Right atrium auricular region (tissue), 2 donors: ENCODE measurements at regions not wholly inside any gene's neighbourhood (a gene's known extent, or its start where the extent isn't known, plus 50 kb on each side); places are given as distances from the start of the nearest gene placed in this dataset.

ENCODE experiments used
- DNase-seq: peaks from one replicate; pipeline ENCODE4 v3.0.0-alpha.2; 2019; ENCODE audit warnings: low spot score
- H3K27ac ChIP-seq, 2 donors: fragments of 200-600 bp; sonication (generic); 1 replicate in 1 of 2; 2 replicates in 1 of 2; pipeline ENCODE4 v1.5.1; 2016 to 2019
- H3K27me3 ChIP-seq, 2 donors: fragments of 200-600 bp; sonication (generic); one replicate each; pipeline versions ENCODE4 v1.5.1 to v1.6.0; 2017 to 2019
- H3K36me3 ChIP-seq: fragments of 200-600 bp; sonication (generic); one replicate; pipeline ENCODE4 v1.5.1; 2016
- H3K4me1 ChIP-seq, 2 donors: fragments of 200-600 bp; sonication (generic); one replicate each; pipeline versions ENCODE4 v1.5.1 to v1.6.0; 2017 to 2019
- H3K4me3 ChIP-seq, 2 donors: fragments of 200-600 bp; sonication (generic); 1 replicate in 1 of 2; 2 replicates in 1 of 2; pipeline ENCODE4 v1.5.1; 2017 to 2019; ENCODE audit warnings: mild to moderate bottlenecking in 1 of 2, moderate library complexity in 1 of 2
- H3K9me3 ChIP-seq, 2 donors: fragments of 200-600 bp; sonication (generic); one replicate each; pipeline ENCODE4 v1.5.1; 2019
- CTCF ChIP-seq, 2 donors: fragments of 200-600 bp; sonication (generic); IDR thresholded peaks; one replicate each; pipeline ENCODE4 v1.5.1; 2019; ENCODE audit warnings: antibody characterized with exemption in 2 of 2

GRCh38 chr13:112124141-112124540, 57.2 kb downstream of the SOX1 start:
- H3K27me3 ChIP-seq, result no peaks in the 10 kb centered on the region
- no peak overlapping the region for H3K27ac ChIP-seq
- no peaks in the 10 kb centered on the region for H3K4me1 ChIP-seq
- no peak for DNase-seq
- no peaks in the 10 kb centered on the region for H3K9me3 ChIP-seq
- H3K36me3 ChIP-seq, result no peaks in the 10 kb centered on the region
- H3K4me3 ChIP-seq, result no peak overlapping the region
- no peak for TF ChIP-seq CTCF (IDR thresholded peaks at IDR 0.05)

- no peaks in the 10 kb centered on the region for H3K27me3 ChIP-seq
- H3K27ac ChIP-seq, result no peak overlapping the region
- H3K4me1 ChIP-seq, result no peaks in the 10 kb centered on the region
- TF ChIP-seq CTCF (IDR thresholded peaks at IDR 0.05), result no peak
- no peaks in the 10 kb centered on the region for H3K9me3 ChIP-seq
- no peaks in the 10 kb centered on the region for H3K36me3 ChIP-seq
- no peak for DNase-seq
- no peak overlapping the region for H3K4me3 ChIP-seq
These were observed 60.8 kb downstream of the SOX1 start for GRCh38 chr13:112127564-112128330.

GRCh38 chr13:112128331-112128610, 61.3 kb downstream of the SOX1 start:
- no peak for DNase-seq
- Histone ChIP-seq H3K4me1 (no peaks in the 10 kb centered on the region), H3K36me3 (no peaks in the 10 kb centered on the region), H3K9me3 (no peaks in the 10 kb centered on the region), H3K27me3 (no peaks in the 10 kb centered on the region), H3K4me3 (no peak overlapping the region), H3K27ac (no peak overlapping the region)
- no peak for TF ChIP-seq CTCF (IDR thresholded peaks at IDR 0.05)

GRCh38 chr13:112130418-112130817, 63.5 kb downstream of the SOX1 start:
- Histone ChIP-seq H3K27me3 (no peaks in the 10 kb centered on the region), H3K36me3 (no peaks in the 10 kb centered on the region), H3K4me3 (no peak overlapping the region), H3K9me3 (no peaks in the 10 kb centered on the region), H3K27ac (no peak overlapping the region), H3K4me1 (no peaks in the 10 kb centered on the region)
- no peak for TF ChIP-seq CTCF (IDR thresholded peaks at IDR 0.05)
- DNase-seq, result no peak

- no peak for TF ChIP-seq CTCF (IDR thresholded peaks at IDR 0.05)
- Histone ChIP-seq H3K4me1 (no peaks in the 10 kb centered on the region), H3K27me3 (no peaks in the 10 kb centered on the region), H3K4me3 (no peak overlapping the region), H3K27ac (no peak overlapping the region), H3K36me3 (no peaks in the 10 kb centered on the region), H3K9me3 (no peaks in the 10 kb centered on the region)
- DNase-seq, result no peak
These were observed 64.2 kb downstream of the SOX1 start for GRCh38 chr13:112131081-112131712.

- TF ChIP-seq CTCF (IDR thresholded peaks at IDR 0.05), result no peak
- Histone ChIP-seq H3K4me3 (no peak overlapping the region), H3K9me3 (no peaks in the 10 kb centered on the region), H3K27me3 (no peaks in the 10 kb centered on the region), H3K4me1 (no peaks in the 10 kb centered on the region), H3K27ac (no peak overlapping the region), H3K36me3 (no peaks in the 10 kb centered on the region)
- no peak for DNase-seq
These were observed 64.8 kb downstream of the SOX1 start for GRCh38 chr13:112131713-112132113.
